ENCODE measurements at regions not wholly inside any gene's neighbourhood (a gene's known extent, or its start where the extent isn't known, plus 50 kb on each side); places are given as distances from the start of the nearest gene placed in this dataset.
A peak's percentile ranks its signal among the peaks of the same experiment; 100 is the strongest.

GRCh38 chr6:165774903-165775601 lies 112.0 kb upstream of the PDE10A start:
- Histone ChIP-seq H3K4me1 (peaks cover 3% of the 10 kb centered on the region), H3K4me3 (no peak overlapping the region), H3K27ac (no peak overlapping the region), H3K36me3 (no peaks in the 10 kb centered on the region), H3K9me3 (no peaks in the 10 kb centered on the region), H3K27me3 (peaks cover 8% of the 10 kb centered on the region)
- WGBS: 32% methylated on average over 13 of the region's 13 CpGs
- DNase-seq (ENCODE audit: low spot score in 2 of 2): no peak
- TF ChIP-seq CTCF (IDR thresholded peaks at IDR 0.05) (no peak), POLR2AphosphoS5 (IDR thresholded peaks at IDR 0.05) (peak in 1 of 3 donors; percentile 31)

- Histone ChIP-seq H3K27me3 (peaks cover 8% of the 10 kb centered on the region), H3K4me1 (peaks cover 1% of the 10 kb centered on the region), H3K4me3 (no peak overlapping the region), H3K36me3 (no peaks in the 10 kb centered on the region), H3K9me3 (no peaks in the 10 kb centered on the region), H3K27ac (no peak overlapping the region)
- no peak for TF ChIP-seq POLR2A (IDR thresholded peaks at IDR 0.05)
- no peak for TF ChIP-seq EP300 (IDR thresholded peaks at IDR 0.05)
- no peak for TF ChIP-seq POLR2AphosphoS5 (IDR thresholded peaks at IDR 0.05)
- no peak for TF ChIP-seq CTCF (IDR thresholded peaks at IDR 0.05)
- DNase-seq (ENCODE audit: low spot score in 2 of 2): no peak
- 80% methylated on average over 14 of the region's 14 CpGs for WGBS
These were observed 107.5 kb upstream of the PDE10A start for GRCh38 chr6:165770397-165771082.

GRCh38 chr6:165769884-165770283 lies 106.8 kb upstream of the PDE10A start:
- H3K27ac ChIP-seq: no peak overlapping the region
- TF ChIP-seq POLR2A (IDR thresholded peaks at IDR 0.05) (no peak), CTCF (IDR thresholded peaks at IDR 0.05) (no peak), POLR2AphosphoS5 (IDR thresholded peaks at IDR 0.05) (no peak)

GRCh38 chr6:165769401-165769800 lies 106.4 kb upstream of the PDE10A start:
- no peak overlapping the region for H3K27ac ChIP-seq
- H3K4me3 ChIP-seq: no peak overlapping the region
- WGBS: 58% methylated on average over 5 of the region's 5 CpGs
- H3K4me1 ChIP-seq: no peaks in the 10 kb centered on the region
- H3K36me3 ChIP-seq: no peaks in the 10 kb centered on the region
- no peak for TF ChIP-seq EP300 (IDR thresholded peaks at IDR 0.05)
- no peak for TF ChIP-seq CTCF (IDR thresholded peaks at IDR 0.05)
- TF ChIP-seq POLR2AphosphoS5 (IDR thresholded peaks at IDR 0.05): no peak
- TF ChIP-seq POLR2A (IDR thresholded peaks at IDR 0.05): no peak
- H3K27me3 ChIP-seq: peaks cover 4% of the 10 kb centered on the region
- no peak for DNase-seq (ENCODE audit: low spot score in 2 of 2)
- no peaks in the 10 kb centered on the region for H3K9me3 ChIP-seq

More at GRCh38 chr6:165769884-165770283, 106.8 kb upstream of the PDE10A start:
- DNase-seq (ENCODE audit: low spot score in 2 of 2): no peak
- Histone ChIP-seq H3K4me3 (no peak overlapping the region), H3K9me3 (no peaks in the 10 kb centered on the region), H3K36me3 (no peaks in the 10 kb centered on the region), H3K4me1 (no peaks in the 10 kb centered on the region), H3K27me3 (peaks cover 4% of the 10 kb centered on the region)
- 49% methylated on average over 3 of the region's 3 CpGs for WGBS

GRCh38 chr6:165768961-165769360 lies 105.9 kb upstream of the PDE10A start:
- no peaks in the 10 kb centered on the region for H3K36me3 ChIP-seq
- peaks cover 4% of the 10 kb centered on the region for H3K27me3 ChIP-seq
- no peak for DNase-seq (ENCODE audit: low spot score in 2 of 2)
- H3K4me1 ChIP-seq: no peaks in the 10 kb centered on the region
- no peak for TF ChIP-seq POLR2A (IDR thresholded peaks at IDR 0.05)
- TF ChIP-seq POLR2AphosphoS5 (IDR thresholded peaks at IDR 0.05): no peak
- TF ChIP-seq EP300 (IDR thresholded peaks at IDR 0.05): no peak
- no peak for TF ChIP-seq CTCF (IDR thresholded peaks at IDR 0.05)
- 55% methylated on average over 1 of the region's 1 CpG for whole genome bisulfite sequencing
- H3K4me3 ChIP-seq: no peak overlapping the region
- H3K9me3 ChIP-seq: no peaks in the 10 kb centered on the region
- H3K27ac ChIP-seq: no peak overlapping the region
